ENCODE measurements at regions not wholly inside any gene's neighbourhood (a gene's known extent, or its start where the extent isn't known, plus 50 kb on each side); places are given as distances from the start of the nearest gene placed in this dataset.

DNA sequence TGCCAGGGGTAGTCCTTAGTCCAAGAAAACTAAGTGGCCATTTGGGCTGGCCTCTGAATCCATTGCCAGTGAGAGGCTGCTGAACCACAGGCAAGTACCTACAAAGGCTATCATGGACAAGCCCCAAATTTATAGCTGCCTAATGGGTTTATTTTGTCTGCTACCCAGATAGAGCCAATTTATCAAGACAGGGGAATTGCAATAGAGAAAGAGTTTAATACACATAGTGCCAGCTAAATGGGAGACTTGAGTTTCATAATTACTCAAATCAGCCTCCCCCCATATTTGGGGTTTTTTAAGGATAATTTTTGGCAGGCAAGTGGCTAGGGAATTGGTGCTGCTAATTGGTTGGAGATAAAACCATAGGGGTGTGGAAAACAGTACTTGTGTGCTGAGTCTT, 73.1 kb upstream of the BMP2K start:
- TF ChIP-seq, protein P1, sequence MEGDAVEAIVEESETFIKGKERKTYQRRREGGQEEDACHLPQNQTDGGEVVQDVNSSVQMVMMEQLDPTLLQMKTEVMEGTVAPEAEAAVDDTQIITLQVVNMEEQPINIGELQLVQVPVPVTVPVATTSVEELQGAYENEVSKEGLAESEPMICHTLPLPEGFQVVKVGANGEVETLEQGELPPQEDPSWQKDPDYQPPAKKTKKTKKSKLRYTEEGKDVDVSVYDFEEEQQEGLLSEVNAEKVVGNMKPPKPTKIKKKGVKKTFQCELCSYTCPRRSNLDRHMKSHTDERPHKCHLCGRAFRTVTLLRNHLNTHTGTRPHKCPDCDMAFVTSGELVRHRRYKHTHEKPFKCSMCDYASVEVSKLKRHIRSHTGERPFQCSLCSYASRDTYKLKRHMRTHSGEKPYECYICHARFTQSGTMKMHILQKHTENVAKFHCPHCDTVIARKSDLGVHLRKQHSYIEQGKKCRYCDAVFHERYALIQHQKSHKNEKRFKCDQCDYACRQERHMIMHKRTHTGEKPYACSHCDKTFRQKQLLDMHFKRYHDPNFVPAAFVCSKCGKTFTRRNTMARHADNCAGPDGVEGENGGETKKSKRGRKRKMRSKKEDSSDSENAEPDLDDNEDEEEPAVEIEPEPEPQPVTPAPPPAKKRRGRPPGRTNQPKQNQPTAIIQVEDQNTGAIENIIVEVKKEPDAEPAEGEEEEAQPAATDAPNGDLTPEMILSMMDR (conservative IDR thresholded peaks at IDR 0.05; ENCODE audit: low read depth, low read length), result no peak
- no peak for TF ChIP-seq EZH2 (IDR thresholded peaks at IDR 0.05; ENCODE audit: low read length, unreplicated experiment)
